Activated CD4-positive, alpha-beta T cell treated with anti-CD3 and anti-CD28 coated beads, Interleukin-2, amount 50 U/mL, for 16 hours (primary cell): ENCODE measurements at regions not wholly inside any gene's neighbourhood (a gene's known extent, or its start where the extent isn't known, plus 50 kb on each side); places are given as distances from the start of the nearest gene placed in this dataset.

Source experiments
- DNase-seq: peaks from one replicate; pipeline ENCODE4 v3.0.0-alpha.2; 2020

DNA sequence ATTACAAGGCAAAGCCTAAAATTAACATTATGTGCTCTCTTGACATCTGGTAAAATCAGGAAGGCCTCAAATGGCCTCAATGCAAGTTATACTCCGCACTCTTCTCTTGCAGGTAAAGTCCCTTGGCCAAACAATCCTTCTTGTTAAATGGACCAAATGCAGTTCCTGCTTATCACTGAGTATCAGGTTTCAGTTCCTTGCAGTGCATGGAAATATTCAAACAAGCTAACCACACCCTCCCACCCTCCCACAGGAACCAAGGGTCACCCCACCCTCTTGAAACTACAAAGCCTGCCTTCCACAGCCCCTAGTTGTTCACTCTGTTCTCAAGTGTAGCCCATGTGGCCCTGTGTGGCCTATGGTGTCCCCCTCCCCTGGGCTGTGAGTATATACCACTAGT is 171.9 kb upstream of the CADPS start:
- no peak for DNase-seq

DNA sequence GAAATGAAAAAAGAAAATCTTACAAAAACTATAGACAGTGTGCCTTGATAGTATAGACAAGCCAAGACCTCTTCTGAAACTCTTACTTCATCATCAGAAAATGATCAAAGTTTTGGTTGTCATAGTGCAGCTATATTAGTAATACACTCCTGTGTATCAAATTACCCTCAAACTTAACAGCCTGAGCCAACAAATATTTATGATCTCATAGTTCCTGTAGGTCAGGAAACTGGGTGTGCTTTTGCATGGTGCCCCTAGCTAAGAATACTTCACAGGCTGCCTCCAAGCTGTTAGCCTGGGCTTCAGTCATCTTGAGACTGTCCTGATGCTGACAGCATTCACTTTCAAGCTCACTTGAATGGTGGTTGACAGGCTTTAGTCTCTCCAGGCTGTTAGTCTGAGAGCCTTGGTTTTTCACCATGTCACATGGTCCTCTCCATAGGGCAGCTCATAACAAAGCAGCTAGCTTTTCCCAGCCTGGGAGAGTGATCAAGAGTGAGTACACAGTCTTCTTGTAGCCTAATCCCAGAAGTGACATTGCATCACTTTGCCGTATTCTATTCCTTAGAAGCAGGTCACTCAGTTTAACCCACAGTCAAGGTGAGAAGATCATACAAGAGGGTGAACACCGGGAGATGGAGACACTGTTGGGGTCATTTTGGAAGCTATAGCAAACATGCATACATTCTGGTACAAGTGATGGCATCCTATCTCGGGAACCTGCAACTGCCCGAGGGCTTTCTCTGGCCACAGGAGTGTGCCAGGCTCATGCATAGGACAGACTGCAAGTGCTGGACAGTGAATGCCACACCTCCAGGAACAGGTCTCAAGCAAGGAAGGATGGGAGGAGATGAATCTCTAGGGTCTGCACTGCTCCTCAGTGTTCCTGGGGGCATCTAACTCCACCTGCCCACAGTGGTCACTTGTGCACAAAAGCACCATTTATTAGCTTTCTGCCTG is 173.4 kb upstream of the CADPS start:
- no peak for DNase-seq

DNA sequence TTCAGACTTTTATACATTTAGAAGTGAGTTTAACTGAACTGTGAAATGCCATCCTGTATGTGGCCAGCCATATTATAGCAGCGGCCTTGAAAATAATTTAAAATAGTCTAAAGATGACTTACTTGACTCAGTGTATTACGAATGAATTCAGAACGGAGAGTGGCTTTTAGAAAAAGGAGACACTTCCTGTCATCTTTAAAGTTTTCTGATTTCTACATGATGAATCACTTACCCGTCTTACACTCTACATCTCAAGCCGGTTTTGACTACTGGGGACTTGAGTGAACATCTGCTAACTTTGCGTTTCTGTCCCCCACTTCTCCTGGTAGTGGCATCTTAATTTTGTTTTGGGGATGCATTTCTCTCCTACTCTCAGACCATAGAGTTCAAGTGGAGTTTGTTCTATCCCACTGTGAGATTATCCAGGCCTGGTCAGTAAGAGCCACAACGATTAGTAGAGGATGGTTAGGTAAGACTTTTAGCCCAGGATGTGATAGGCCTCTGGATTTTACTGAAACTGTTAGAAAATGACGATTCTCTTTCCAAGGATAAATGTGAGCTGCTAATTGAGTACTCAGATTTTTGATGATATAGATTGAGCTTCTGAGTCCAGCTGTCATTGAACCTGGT is 175.4 kb upstream of the CADPS start:
- DNase-seq: no peak

DNA sequence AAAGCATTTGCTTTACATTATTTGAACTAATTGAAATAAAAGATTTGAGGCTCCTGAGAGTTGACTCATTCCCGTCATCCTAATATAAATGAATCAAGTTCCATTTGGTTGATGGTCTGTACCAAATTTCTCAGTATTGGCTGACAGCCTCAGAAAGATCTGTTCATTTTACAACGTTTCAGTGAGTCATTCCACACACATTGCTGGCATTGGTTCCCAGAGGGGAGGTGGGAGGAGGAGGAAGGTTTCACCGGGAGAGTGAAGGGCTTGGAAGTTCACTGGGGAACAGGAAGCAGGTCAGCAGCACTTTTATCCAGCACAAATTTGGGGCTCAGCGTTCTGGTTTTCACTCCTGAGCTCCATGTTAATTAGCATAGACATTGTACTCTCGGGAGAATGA is 176.7 kb upstream of the CADPS start:
- no peak for DNase-seq

DNA sequence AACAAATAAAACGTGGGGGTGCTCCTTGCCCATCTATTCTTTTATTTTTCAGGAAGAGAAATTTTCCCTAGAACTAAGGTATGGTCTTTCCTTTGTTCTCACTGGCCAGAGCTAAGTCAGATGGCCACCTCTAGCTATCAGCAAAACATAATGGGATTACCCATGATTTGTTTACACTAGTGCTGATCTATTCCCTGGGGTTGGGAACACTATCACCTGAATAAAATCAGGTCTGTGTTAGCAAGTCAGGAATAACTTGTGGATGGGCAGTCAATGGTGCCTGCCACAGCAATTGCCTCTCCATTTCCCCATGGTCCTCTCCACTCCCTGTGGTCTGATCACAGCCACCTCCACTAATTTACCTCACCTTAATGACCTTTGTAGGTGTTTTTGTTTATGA is 181.7 kb upstream of the CADPS start:
- no peak for DNase-seq

DNA sequence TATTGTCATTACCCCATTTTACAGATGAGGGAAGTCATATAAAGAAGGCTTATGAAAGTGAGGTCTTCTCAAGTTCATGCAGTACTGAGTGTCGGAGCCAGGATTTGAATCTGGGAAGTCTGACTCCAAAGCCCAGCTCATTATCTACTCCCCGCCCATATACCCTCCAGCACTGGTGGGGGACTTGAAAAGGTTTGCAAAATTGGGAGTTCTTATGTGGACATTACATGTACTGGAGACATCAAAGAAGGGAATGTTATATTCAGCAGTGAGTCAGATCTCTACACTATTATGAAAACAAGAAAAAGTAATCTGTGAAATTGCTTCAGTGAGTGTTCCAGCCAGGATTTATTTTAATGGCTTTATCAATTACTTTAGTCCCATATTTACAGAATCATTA is 185.2 kb upstream of the CADPS start:
- DNase-seq: no peak

DNA sequence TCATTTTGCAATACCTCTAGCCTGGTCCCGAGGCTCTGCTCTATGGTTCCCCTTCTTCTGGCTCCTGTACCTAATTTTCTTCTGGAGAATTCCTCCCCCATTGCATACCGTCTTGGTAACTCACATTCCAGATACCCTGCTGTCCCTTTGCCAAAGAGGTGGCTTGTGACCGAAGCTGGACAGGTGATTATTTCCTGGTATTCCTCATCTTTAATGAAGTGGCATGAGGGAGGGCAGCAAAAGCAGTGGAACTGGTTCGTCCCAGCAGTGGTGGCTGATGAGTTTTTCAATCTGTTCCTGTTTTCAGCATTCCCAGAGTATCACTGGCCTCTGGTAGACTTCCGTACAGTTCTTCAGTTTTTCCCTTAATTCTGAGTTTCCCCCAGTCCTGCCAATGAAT is 186.2 kb upstream of the CADPS start:
- no peak for DNase-seq

DNA sequence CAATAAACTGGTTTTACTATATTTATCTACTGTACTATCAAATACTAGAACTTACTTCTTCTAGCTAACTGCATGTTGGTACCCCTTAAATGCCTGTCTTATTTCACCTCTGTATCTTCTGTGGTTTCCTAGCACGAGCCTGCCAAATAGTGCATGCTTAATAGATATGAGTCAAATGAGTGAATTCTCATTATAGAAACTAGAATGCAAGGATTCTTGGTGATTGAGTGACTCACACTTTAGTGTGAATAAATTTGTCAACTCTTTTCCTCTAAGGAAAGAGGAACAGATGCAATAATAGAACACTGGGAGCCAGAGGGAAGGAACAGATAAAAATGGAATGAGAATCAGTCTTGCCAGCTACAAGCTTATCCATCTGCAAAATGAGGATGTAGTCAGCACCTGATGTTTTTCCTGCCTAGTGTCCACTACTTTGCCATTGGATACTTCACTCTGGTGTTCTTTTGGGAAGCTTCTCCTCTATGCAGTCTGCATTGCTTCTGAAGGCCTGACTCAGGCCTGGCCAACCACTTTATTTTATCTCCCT is 189.1 kb upstream of the CADPS start:
- no peak for DNase-seq

DNA sequence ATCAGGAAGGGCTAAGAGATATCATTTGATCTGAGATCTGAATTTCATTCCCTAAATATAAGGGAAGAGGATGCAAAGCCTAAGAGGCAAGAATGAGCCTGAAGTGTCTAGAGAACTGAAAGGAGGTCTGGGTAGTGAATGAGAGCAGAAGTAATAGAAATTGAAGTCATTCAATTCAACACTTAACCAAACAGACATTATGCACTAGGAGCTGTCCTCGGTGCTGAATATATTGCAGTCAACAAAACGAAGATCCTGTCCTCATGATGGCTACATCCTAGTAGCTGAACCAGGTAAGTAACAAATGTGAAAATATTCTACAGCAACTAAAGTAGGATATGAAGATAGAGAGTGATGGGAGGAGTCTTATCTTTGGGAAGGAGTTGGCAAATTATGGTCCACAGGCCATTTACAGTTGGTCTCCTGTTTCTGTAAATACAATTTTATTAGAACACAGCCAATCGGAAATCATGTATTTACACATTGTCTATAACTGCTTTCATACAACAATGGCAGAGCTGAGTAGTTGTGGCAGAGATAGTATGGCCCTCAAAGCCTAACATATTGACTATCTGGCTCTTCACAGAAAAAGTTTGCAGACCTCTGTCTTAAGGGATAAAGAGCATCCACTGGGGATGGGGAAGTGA is 192.9 kb upstream of the CADPS start:
- DNase-seq: peak; percentile 10

DNA sequence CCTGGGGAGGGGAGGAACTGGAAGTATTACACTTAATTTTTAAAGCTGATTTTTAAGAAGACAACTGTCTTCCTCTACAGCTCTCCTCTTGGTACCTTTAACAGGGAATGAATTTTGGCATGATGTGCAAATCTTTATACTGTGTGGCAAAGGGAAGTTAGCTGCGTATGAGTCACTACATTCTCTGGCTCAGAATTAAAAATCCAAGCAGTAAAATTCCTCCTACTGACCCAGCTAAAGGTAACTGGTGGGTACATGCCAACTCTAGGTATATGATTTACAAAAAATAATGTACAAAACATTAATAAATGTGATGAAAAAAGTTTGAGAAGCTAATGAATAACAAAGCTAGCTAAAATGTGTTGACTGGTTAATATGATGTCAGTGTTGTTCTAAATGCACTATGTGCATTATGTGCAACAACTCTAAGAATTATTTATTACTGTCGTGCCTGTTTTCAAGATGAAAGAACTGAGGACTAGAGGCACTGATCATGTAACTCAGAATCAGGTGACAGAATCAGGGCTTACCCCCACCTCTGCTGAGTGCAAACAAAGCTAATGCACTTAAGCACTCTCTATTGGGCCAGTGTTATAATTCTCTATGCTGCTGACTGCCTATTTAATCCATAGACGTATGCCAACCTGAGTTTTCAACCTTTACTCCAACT is 194.7 kb upstream of the CADPS start:
- DNase-seq: no peak

DNA sequence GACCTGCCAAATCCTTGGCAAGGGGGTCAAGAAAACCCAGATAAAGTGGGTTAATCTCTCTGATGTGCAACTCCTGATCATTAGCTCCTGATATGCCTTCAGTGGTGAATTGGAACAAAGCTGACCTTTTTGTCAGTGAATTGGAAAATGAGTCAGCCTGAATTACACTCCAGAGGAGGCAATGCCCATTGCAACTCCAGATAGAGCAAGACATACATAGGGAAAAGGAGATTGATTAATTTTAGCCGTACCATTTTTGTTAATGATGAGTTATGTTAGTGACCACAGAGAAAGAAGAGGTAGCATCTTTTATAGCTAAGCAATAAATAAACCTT is 195.2 kb upstream of the CADPS start:
- DNase-seq: no peak

DNA sequence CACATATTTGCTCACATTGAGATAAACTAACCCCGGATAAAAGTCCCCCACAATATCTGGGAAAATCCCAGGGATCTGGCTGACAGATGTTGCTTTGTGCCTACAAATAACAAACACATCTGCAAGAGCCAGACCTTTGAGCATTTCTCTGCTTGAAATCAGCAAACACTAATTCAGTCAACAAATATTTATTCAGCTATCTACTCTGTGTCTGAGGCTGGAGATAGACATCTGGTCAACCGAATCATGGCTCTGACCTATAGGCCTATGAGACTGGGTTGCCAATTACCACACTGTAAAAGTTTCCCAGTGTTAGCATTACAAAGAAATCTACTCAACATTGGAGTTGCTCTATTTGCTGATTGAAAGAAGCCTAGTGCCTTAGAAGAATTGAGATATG is 201.1 kb upstream of the CADPS start:
- no peak for DNase-seq

DNA sequence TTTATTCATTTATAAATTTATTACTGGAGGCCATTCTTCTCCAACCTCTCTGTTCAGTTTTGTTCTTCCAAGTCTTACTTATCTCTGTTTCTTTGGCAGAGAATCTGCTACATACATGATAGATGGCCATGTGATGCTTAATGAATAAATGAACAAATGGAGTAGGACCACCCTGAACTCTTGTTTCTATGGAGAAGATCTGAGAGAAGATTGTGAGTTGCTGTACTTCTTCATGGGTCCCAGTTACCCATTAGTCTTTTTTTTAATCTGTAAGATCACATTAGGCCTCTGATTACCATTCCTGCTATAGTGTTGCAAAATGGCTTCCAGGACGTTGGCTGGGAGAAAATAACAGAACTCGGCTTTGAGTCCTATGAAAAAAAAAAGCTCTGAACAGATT is 191.9 kb upstream of the SYNPR start:
- no peak for DNase-seq

DNA sequence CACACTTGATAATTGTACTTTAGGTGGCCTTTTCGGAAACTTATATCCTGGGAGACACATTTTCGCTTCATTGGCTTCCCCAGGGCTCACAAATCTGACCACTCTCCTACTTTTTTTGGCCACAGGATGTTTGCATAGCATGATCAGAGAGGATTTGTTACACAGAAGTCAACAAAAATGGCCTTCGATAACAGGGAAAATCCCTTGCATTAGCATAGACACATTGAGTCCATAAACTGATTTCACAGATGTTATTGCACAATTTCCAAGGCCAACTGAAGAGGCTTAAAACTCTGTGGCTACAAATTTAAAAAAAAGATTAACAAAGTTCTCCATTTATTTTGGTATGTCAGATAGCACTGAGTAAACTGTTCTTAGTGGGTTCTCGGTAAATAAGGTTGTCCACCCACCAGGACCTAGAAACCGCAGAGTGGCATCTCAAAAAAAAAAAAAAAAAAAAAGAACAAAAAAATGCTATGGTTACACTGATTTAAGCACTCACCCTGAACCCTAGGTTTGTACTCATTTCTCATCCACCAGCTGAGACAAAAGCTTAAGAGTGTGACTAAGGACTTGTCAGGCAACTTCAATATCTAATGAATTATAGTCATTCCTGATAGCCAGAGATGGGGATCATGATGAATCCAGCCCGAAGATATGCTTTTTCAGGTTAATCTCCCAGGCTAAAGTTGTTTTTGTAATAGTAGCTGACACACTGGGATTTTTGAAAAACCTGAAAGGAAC is 188.9 kb upstream of the SYNPR start:
- no peak for DNase-seq

DNA sequence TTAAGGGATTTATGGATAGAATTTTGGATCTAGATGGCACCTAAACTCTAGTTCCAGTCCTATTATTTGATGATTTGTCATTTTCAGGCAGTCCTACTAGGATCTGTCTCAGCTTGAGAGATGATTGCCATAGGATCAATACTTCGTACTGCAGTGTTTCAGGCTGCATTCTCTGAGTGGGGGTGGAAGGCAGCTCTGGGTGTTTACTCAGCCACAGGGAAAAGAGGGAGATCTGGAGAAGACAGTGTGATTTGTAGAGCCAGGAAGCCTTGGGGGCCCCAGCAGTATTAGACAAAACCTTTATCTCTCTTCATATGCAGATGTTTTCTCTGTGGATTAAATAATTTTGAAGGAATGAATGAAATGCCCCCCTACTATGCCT is 188.4 kb upstream of the SYNPR start:
- DNase-seq: no peak

DNA sequence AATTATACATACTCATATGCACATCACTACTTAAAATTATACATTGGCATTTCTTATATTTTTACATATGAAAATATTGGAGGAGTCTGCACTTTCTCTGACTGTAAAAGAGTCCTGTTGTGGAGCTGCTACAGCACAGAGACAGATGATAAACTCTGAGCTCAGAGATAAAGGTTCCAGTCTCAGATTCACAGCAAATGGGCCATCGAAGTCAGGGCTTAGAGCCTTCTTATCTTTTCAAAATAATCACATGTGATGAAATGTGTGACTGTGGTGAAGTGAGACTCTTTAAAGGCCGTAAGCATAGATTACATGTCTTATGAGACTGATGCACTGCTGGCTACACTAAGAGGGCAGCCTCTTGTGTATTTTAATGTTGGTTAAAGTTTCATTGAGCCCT is 187.5 kb upstream of the SYNPR start:
- no peak for DNase-seq

DNA sequence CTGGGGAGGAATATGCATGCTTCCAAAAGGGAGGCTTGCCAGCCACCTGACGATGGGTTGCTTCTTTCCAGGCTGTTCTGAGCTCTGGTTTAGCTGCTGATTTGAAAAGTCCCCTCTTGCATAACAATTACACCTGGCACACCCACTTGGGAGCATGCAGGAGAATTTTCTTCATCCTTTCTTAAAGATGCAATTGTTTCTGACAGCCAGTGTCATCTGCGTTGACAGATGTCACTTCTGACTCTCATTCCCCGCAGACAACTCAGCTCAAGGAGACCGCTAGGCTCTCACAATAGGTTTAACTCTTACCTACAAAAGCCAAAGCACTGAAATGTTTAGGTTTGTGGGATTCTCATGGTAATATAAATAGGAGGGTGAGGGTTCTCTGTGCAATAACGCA is 185.6 kb upstream of the SYNPR start:
- no peak for DNase-seq

DNA sequence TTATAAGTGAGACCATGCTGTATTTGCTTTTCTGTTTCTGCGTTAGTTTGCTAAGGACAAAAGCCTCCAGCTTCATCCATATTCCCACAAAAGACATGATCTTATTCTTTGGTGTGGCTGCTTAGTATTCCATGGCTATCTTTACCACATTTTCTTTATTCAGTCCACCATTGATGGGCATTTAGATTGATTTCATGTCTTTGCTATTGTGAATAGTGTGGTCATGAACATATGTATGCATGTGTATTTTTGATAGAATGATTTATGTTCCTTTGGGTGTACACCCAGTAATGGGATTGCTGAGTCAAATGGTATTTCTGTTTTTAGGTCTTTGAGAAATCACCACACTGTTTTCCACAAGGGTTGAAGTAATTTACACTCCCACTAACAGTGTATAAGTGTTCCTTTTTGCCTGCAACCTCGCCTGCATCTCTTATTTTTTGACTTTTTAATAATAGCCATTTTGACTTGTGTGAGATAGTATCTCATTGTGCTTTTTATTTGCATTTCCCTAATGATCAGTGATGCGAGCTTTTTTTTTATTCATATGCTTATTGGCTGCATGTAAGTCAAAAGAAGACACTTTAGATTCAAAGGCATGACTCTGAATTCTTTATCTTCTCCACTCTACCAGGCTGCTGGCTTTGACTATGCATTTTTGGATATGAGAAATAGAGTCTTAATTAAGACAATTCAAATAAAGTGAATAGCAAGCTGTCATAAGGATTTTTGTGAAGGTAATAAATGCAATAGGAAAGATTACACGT is 183.3 kb upstream of the SYNPR start:
- no peak for DNase-seq

DNA sequence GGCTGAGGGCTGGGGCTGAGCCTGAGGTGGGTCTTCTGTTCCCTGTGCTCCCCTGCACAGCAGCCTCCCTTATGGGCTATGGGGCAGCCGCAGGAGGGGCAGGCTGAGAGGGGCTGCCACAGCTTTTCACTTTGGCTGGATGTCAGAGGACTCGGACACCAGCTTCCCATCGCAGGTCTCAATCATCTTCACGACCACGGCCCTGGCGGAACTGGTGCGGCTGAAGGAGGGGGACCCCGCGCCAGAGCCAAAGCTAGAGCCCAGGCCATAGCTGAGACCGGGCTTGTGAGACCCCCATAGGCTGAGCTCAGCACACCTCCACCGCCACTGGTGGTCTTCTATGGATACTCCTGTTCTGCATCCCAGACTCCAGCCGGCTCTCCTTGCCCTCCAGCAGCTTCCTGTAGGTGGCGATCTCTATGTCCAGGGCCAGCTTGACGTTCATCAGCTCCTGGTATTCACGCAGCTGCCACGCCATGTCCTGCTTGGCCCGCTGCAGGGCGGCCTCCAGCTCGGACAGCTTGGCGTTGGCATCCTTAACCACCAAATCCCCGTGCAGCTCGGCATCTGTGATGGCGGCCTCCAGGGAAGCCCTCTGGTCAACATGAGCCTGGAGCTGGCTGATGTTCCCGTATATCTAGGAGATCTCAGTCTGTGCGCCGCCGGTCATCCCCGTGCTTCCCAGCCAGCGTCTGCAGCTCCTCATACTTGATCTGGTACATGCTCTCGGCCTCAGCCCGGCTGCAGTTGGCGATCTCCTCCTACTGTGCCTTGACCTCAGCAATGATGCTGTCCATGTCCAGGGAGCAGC is 181.7 kb upstream of the SYNPR start:
- no peak for DNase-seq

DNA sequence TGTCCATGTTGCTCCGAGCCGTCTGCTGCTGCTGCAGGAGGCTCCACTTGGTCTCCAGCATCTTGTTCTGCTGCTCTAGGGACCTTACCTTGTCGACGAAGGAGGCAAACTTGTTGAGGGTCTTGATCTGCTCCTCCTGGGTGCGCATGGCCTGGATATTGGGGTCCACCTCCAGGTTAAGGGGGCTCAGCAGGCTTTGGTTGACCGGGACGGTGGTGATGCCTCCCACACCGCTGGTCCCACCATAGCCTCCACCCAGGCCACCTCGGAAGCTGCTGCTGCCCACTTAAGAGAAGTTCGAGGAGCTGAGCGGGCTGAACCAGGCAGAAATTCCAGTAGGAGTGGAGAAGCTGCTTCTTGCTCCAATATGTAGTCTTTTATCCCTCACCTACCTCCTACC is 180.7 kb upstream of the SYNPR start:
- DNase-seq: no peak

DNA sequence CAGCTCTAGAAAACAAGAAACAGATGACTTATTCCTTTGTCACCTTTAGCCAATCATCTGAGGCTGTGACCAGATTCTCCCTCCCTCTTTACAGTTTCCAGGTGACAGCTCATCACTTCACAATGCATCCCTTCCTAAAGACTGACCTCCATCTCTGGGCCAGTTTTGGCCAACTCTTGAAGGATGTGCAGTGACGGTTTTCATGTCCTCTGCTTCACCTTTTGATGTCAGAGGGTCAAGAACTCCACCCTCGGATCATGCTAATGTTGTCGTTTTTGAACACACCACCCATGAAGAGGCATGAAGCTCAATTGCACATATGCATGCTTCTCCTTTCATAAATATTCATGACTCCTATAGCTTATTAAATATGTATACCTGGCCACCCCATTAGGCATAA is 161.2 kb upstream of the SYNPR start:
- no peak for DNase-seq
